ENCODE measurements at regions not wholly inside any gene's neighbourhood (a gene's known extent, or its start where the extent isn't known, plus 50 kb on each side); places are given as distances from the start of the nearest gene placed in this dataset.

DNA sequence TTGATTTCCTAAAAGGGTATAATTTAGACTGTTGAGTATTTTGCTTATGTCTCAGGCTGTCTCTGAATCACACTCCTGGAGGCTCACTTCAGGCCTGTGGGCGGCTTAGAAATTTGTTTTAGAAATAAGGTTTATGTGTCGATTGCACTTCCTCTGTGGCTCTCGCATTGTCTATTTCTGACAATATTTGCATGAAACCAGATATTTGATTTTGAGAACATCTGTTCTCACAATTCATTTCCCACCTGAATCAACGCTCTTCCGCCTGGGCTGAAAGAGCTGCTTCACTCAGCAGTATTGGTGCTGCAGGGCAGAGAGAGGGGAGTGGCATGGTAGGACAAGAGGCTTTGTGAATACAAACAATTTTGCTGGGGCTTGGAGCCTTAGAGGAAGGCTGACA is 262.0 kb downstream of the ADRA2A start:
- POLR2A ChIA-PET (ENCODE audit: unreplicated experiment): no interaction called here
- H3K4me3 ChIP-seq: no peak overlapping the region
- CTCF ChIA-PET: no interaction called here
- H3K9me3 ChIP-seq (ENCODE audit: insufficient read depth, low read depth): no peaks in the 10 kb centered on the region
- DNase-seq: no peak
- H3K9me2 ChIP-seq (ENCODE audit: insufficient read depth): no peaks in the 10 kb centered on the region
- no peaks in the 10 kb centered on the region for H3K79me2 ChIP-seq (ENCODE audit: low read depth)
- no peaks in the 10 kb centered on the region for H3K4me1 ChIP-seq (replicated peaks; ENCODE audit: insufficient read depth)
- no peaks in the 10 kb centered on the region for H4K20me1 ChIP-seq (ENCODE audit: insufficient read depth)
- no TSS peak for BruUV-seq (replicated peaks)
- no peaks in the 10 kb centered on the region for H3K36me3 ChIP-seq (ENCODE audit: low read depth)
- no peak overlapping the region for H2AFZ ChIP-seq
- H3K4me2 ChIP-seq: no peak overlapping the region
- no peaks in the 10 kb centered on the region for H3K27me3 ChIP-seq (ENCODE audit: insufficient read depth, low read depth)
- H3K27ac ChIP-seq: no peak overlapping the region
- no peaks in the 10 kb centered on the region for H3F3A ChIP-seq (ENCODE audit: insufficient read depth, low read depth)
- intact Hi-C loops (cut with micrococcal nuclease; ENCODE audit: unreplicated experiment): no loop called here
- TF ChIP-seq EZH2 (IDR thresholded peaks at IDR 0.05; ENCODE audit: low read depth): no peak
- TF ChIP-seq, protein P1, sequence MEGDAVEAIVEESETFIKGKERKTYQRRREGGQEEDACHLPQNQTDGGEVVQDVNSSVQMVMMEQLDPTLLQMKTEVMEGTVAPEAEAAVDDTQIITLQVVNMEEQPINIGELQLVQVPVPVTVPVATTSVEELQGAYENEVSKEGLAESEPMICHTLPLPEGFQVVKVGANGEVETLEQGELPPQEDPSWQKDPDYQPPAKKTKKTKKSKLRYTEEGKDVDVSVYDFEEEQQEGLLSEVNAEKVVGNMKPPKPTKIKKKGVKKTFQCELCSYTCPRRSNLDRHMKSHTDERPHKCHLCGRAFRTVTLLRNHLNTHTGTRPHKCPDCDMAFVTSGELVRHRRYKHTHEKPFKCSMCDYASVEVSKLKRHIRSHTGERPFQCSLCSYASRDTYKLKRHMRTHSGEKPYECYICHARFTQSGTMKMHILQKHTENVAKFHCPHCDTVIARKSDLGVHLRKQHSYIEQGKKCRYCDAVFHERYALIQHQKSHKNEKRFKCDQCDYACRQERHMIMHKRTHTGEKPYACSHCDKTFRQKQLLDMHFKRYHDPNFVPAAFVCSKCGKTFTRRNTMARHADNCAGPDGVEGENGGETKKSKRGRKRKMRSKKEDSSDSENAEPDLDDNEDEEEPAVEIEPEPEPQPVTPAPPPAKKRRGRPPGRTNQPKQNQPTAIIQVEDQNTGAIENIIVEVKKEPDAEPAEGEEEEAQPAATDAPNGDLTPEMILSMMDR (conservative IDR thresholded peaks at IDR 0.05): no peak

DNA sequence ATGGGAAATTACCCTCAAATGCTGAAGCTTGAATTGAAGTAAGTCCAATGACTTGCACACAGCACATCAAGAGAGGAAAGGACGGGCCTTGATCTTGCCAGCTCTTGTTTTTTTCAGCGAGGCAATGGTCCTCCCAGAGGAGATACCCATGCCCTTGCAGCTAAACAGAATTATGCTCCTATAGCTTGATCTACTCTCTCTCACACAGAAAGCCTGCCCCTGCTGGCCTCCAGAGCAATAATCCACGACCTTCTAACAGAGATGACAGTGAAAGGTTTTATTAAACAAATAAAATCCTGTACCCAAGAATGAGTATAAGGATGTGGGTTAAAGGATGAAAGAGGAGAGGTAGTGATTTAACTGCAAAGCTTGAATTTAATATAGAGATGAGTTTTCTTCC is 268.0 kb downstream of the ADRA2A start:
- CTCF ChIA-PET: interaction anchor here (0.5 kb wide), 1 partner anchor 11 kb away, joined by 3 read pairs; no protein-coding TSS in a partner anchor
- no TSS peak for BruUV-seq (replicated peaks)
- TF ChIP-seq, protein P1 (conservative IDR thresholded peaks at IDR 0.05): peak; percentile 33; the same call in 1 of the 2 replicates
- TF ChIP-seq EZH2 (IDR thresholded peaks at IDR 0.05; ENCODE audit: low read depth): no peak

DNA sequence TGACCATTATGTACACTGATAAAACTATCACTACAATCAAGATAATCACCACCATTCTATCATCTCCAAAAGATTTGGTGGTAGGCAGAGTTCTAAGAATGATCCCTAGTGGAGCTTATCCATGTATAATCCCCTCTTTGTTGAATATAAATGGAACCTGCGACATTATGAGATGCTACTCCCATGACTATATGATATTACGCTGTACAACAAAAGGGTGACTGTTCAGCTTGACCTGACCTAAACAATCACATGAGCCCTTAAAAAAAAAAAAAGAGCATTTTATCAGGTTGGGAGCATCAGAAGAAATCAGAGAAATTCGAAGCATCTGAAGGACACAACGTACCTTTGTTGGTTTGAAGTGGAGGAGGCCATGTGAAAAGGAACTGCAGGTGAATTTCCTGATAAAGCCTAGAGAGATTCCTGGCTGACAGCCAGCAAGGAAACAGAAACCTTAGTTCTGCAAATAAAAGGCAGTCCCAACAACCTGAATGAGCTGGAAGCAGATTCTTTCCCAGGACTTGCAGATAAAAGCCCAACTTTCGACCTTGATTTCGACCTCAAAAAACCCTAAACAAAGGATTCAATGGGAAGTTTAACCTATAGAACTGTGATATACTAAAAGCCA is 270.7 kb downstream of the ADRA2A start:
- POLR2A ChIA-PET (ENCODE audit: unreplicated experiment): no interaction called here
- no peak overlapping the region for H3K27ac ChIP-seq

More for the DNA sequence above, 268.0 kb downstream of the ADRA2A start:
- Histone ChIP-seq H3K79me2 (ENCODE audit: low read depth) (no peaks in the 10 kb centered on the region), H3K4me3 (no peak overlapping the region), H2AFZ (no peak overlapping the region), H3K4me2 (no peak overlapping the region), H3K9me2 (ENCODE audit: insufficient read depth) (no peaks in the 10 kb centered on the region), H3F3A (ENCODE audit: insufficient read depth, low read depth) (no peaks in the 10 kb centered on the region), H3K9me3 (ENCODE audit: insufficient read depth, low read depth) (no peaks in the 10 kb centered on the region), H3K27me3 (ENCODE audit: insufficient read depth, low read depth) (no peaks in the 10 kb centered on the region), H4K20me1 (ENCODE audit: insufficient read depth) (no peaks in the 10 kb centered on the region), H3K27ac (no peak overlapping the region), H3K36me3 (ENCODE audit: low read depth) (no peaks in the 10 kb centered on the region), H3K4me1 (replicated peaks; ENCODE audit: insufficient read depth) (no peaks in the 10 kb centered on the region)
- no peak for DNase-seq
- intact Hi-C loops (cut with micrococcal nuclease; ENCODE audit: unreplicated experiment): no loop called here
- POLR2A ChIA-PET (ENCODE audit: unreplicated experiment): no interaction called here

More for the DNA sequence above, 270.7 kb downstream of the ADRA2A start:
- H3K4me2 ChIP-seq: no peak overlapping the region
- CTCF ChIA-PET: no interaction called here
- TF ChIP-seq, protein P1 (conservative IDR thresholded peaks at IDR 0.05): no peak
- no peak for TF ChIP-seq EZH2 (IDR thresholded peaks at IDR 0.05; ENCODE audit: low read depth)
- no peak overlapping the region for H2AFZ ChIP-seq
- H4K20me1 ChIP-seq (ENCODE audit: insufficient read depth): no peaks in the 10 kb centered on the region
- no peak for DNase-seq
- no peaks in the 10 kb centered on the region for H3K27me3 ChIP-seq (ENCODE audit: insufficient read depth, low read depth)
- H3K4me1 ChIP-seq (replicated peaks; ENCODE audit: insufficient read depth): no peaks in the 10 kb centered on the region
- no peaks in the 10 kb centered on the region for H3F3A ChIP-seq (ENCODE audit: insufficient read depth, low read depth)
- no peaks in the 10 kb centered on the region for H3K9me2 ChIP-seq (ENCODE audit: insufficient read depth)
- no peaks in the 10 kb centered on the region for H3K79me2 ChIP-seq (ENCODE audit: low read depth)
- BruUV-seq (replicated peaks): no TSS peak
- no peaks in the 10 kb centered on the region for H3K9me3 ChIP-seq (ENCODE audit: insufficient read depth, low read depth)
- H3K36me3 ChIP-seq (ENCODE audit: low read depth): no peaks in the 10 kb centered on the region
- intact Hi-C loops (cut with micrococcal nuclease; ENCODE audit: unreplicated experiment): no loop called here
- no peak overlapping the region for H3K4me3 ChIP-seq
